ENCODE measurements at regions not wholly inside any gene's neighbourhood (a gene's known extent, or its start where the extent isn't known, plus 50 kb on each side); places are given as distances from the start of the nearest gene placed in this dataset.

GRCh38 chr4:60863442-60863841 is 336.7 kb upstream of the ADGRL3 start:
- TF ChIP-seq EP300 (IDR thresholded peaks at IDR 0.05; ENCODE audit: borderline replicate concordance) (no peak), CEBPB (IDR thresholded peaks at IDR 0.05) (no peak), REST (IDR thresholded peaks at IDR 0.05; ENCODE audit: low read depth) (no peak), CREB1 (IDR thresholded peaks at IDR 0.05; ENCODE audit: low read depth) (no peak), MAX (IDR thresholded peaks at IDR 0.05) (no peak), NFIC (IDR thresholded peaks at IDR 0.05) (no peak), EGR1 (IDR thresholded peaks at IDR 0.05) (no peak), FOXM1 (IDR thresholded peaks at IDR 0.05; ENCODE audit: borderline replicate concordance, low read depth) (no peak), TEAD4 (IDR thresholded peaks at IDR 0.05) (no peak), TAF1 (IDR thresholded peaks at IDR 0.05; ENCODE audit: low read depth) (no peak)

Measured in Ishikawa (cell line).